ENCODE measurements at regions not wholly inside any gene's neighbourhood (a gene's known extent, or its start where the extent isn't known, plus 50 kb on each side); places are given as distances from the start of the nearest gene placed in this dataset.

GRCh38 chr2:146213674-146214073, 1631.2 kb upstream of the ACVR2A start:
- Mint-ChIP-seq H3K27ac (no peak overlapping the region), H3K36me3 (ENCODE audit: low read depth) (no peaks in the 10 kb centered on the region), H3K9me3 (peaks cover 6% of the 10 kb centered on the region), H3K4me1 (no peaks in the 10 kb centered on the region), H3K4me3 (no peak overlapping the region), H3K27me3 (no peaks in the 10 kb centered on the region)
- ChIA-PET POLR2A (no interaction called here), CTCF (no interaction called here)
- no peak for DNase-seq

- Mint-ChIP-seq H3K27ac (no peak overlapping the region), H3K27me3 (no peaks in the 10 kb centered on the region), H3K9me3 (peaks cover 6% of the 10 kb centered on the region), H3K4me1 (no peaks in the 10 kb centered on the region), H3K4me3 (no peak overlapping the region), H3K36me3 (ENCODE audit: low read depth) (no peaks in the 10 kb centered on the region)
- CTCF ChIA-PET: no interaction called here
- POLR2A ChIA-PET: no interaction called here
- no peak for DNase-seq
These were observed 1632.2 kb upstream of the ACVR2A start for GRCh38 chr2:146212602-146213001.

GRCh38 chr2:146209842-146210275, 1635.0 kb upstream of the ACVR2A start:
- Mint-ChIP-seq H3K36me3 (ENCODE audit: low read depth) (no peaks in the 10 kb centered on the region), H3K27me3 (no peaks in the 10 kb centered on the region), H3K27ac (no peak overlapping the region), H3K9me3 (peaks cover 6% of the 10 kb centered on the region), H3K4me1 (no peaks in the 10 kb centered on the region), H3K4me3 (no peak overlapping the region)
- POLR2A ChIA-PET: no interaction called here
- DNase-seq: no peak
- CTCF ChIA-PET: no interaction called here

GRCh38 chr2:146207901-146208300, 1636.9 kb upstream of the ACVR2A start:
- H3K4me3 Mint-ChIP-seq: no peak overlapping the region

GRCh38 chr2:146207417-146207816, 1637.4 kb upstream of the ACVR2A start:
- Mint-ChIP-seq H3K9me3 (peaks cover 6% of the 10 kb centered on the region), H3K4me3 (no peak overlapping the region), H3K27ac (no peak overlapping the region), H3K36me3 (ENCODE audit: low read depth) (no peaks in the 10 kb centered on the region), H3K4me1 (no peaks in the 10 kb centered on the region), H3K27me3 (no peaks in the 10 kb centered on the region)
- ChIA-PET CTCF (no interaction called here), POLR2A (no interaction called here)
- no peak for DNase-seq

More at GRCh38 chr2:146207901-146208300, 1636.9 kb upstream of the ACVR2A start:
- Mint-ChIP-seq H3K36me3 (ENCODE audit: low read depth) (no peaks in the 10 kb centered on the region), H3K4me1 (no peaks in the 10 kb centered on the region), H3K27ac (no peak overlapping the region), H3K9me3 (peaks cover 6% of the 10 kb centered on the region), H3K27me3 (no peaks in the 10 kb centered on the region)
- CTCF ChIA-PET: no interaction called here
- POLR2A ChIA-PET: no interaction called here
- DNase-seq: no peak

- Mint-ChIP-seq H3K4me3 (no peak overlapping the region), H3K9me3 (no peaks in the 10 kb centered on the region), H3K27me3 (no peaks in the 10 kb centered on the region), H3K36me3 (ENCODE audit: low read depth) (no peaks in the 10 kb centered on the region), H3K4me1 (no peaks in the 10 kb centered on the region), H3K27ac (no peak overlapping the region)
- no peak for DNase-seq
- ChIA-PET POLR2A (no interaction called here), CTCF (no interaction called here)
These were observed 1641.7 kb upstream of the ACVR2A start for GRCh38 chr2:146203064-146203624.

- no peaks in the 10 kb centered on the region for H3K27me3 Mint-ChIP-seq
- peaks cover 8% of the 10 kb centered on the region for H3K9me3 Mint-ChIP-seq
- ChIA-PET POLR2A (no interaction called here), CTCF (no interaction called here)
- no peak overlapping the region for H3K4me3 Mint-ChIP-seq
- no peak overlapping the region for H3K27ac Mint-ChIP-seq
- no peaks in the 10 kb centered on the region for H3K4me1 Mint-ChIP-seq
- H3K36me3 Mint-ChIP-seq (ENCODE audit: low read depth): no peaks in the 10 kb centered on the region
- no peak for DNase-seq
These were observed 1651.2 kb upstream of the ACVR2A start for GRCh38 chr2:146193619-146194018.

GRCh38 chr2:146189541-146189940, 1655.3 kb upstream of the ACVR2A start:
- Mint-ChIP-seq H3K4me1 (no peaks in the 10 kb centered on the region), H3K27ac (no peak overlapping the region), H3K9me3 (peaks cover 6% of the 10 kb centered on the region), H3K27me3 (no peaks in the 10 kb centered on the region), H3K36me3 (ENCODE audit: low read depth) (no peaks in the 10 kb centered on the region), H3K4me3 (no peak overlapping the region)
- DNase-seq: no peak
- ChIA-PET POLR2A (no interaction called here), CTCF (no interaction called here)

- no peaks in the 10 kb centered on the region for H3K36me3 Mint-ChIP-seq (ENCODE audit: low read depth)
These were observed 1654.0 kb upstream of the ZEB2 start for GRCh38 chr2:146173934-146174333.

GRCh38 chr2:146161256-146161882, 1641.5 kb upstream of the ZEB2 start:
- no peak for DNase-seq
- no peaks in the 10 kb centered on the region for H3K36me3 Mint-ChIP-seq (ENCODE audit: low read depth)
- no peaks in the 10 kb centered on the region for H3K27me3 Mint-ChIP-seq
- H3K4me3 Mint-ChIP-seq: no peak overlapping the region
- ChIA-PET CTCF (no interaction called here), POLR2A (no interaction called here)
- no peaks in the 10 kb centered on the region for H3K9me3 Mint-ChIP-seq
- no peaks in the 10 kb centered on the region for H3K4me1 Mint-ChIP-seq
- H3K27ac Mint-ChIP-seq: no peak overlapping the region

More at GRCh38 chr2:146173934-146174333, 1654.0 kb upstream of the ZEB2 start:
- Mint-ChIP-seq H3K4me3 (no peak overlapping the region), H3K9me3 (peaks cover 8% of the 10 kb centered on the region), H3K27me3 (no peaks in the 10 kb centered on the region), H3K4me1 (no peaks in the 10 kb centered on the region), H3K27ac (no peak overlapping the region)
- no peak for DNase-seq
- POLR2A ChIA-PET: no interaction called here
- CTCF ChIA-PET: no interaction called here

GRCh38 chr2:146158072-146158674, 1638.3 kb upstream of the ZEB2 start:
- Mint-ChIP-seq H3K36me3 (ENCODE audit: low read depth) (no peaks in the 10 kb centered on the region), H3K4me1 (no peaks in the 10 kb centered on the region), H3K4me3 (no peak overlapping the region), H3K27ac (no peak overlapping the region), H3K27me3 (no peaks in the 10 kb centered on the region), H3K9me3 (no peaks in the 10 kb centered on the region)
- ChIA-PET POLR2A (no interaction called here), CTCF (no interaction called here)
- no peak for DNase-seq

- H3K27me3 Mint-ChIP-seq: no peaks in the 10 kb centered on the region
- H3K4me3 Mint-ChIP-seq: no peak overlapping the region
- H3K9me3 Mint-ChIP-seq: no peaks in the 10 kb centered on the region
- H3K27ac Mint-ChIP-seq: no peak overlapping the region
- CTCF ChIA-PET: no interaction called here
- no peaks in the 10 kb centered on the region for H3K36me3 Mint-ChIP-seq (ENCODE audit: low read depth)
- no peak for DNase-seq
- no peaks in the 10 kb centered on the region for H3K4me1 Mint-ChIP-seq
- POLR2A ChIA-PET: no interaction called here
These were observed 1627.6 kb upstream of the ZEB2 start for GRCh38 chr2:146147448-146148012.

- no peaks in the 10 kb centered on the region for H3K36me3 Mint-ChIP-seq (ENCODE audit: low read depth)
- no peaks in the 10 kb centered on the region for H3K4me1 Mint-ChIP-seq
- H3K4me3 Mint-ChIP-seq: no peak overlapping the region
- H3K27ac Mint-ChIP-seq: no peak overlapping the region
- no peak for DNase-seq
- CTCF ChIA-PET: no interaction called here
- no peaks in the 10 kb centered on the region for H3K27me3 Mint-ChIP-seq
- POLR2A ChIA-PET: no interaction called here
- H3K9me3 Mint-ChIP-seq: peaks cover 2% of the 10 kb centered on the region
These were observed 1624.1 kb upstream of the ZEB2 start for GRCh38 chr2:146143971-146144370.

GRCh38 chr2:146138820-146139219, 1618.9 kb upstream of the ZEB2 start:
- ChIA-PET POLR2A (no interaction called here), CTCF (no interaction called here)
- H3K4me3 Mint-ChIP-seq: no peak overlapping the region
- no peaks in the 10 kb centered on the region for H3K36me3 Mint-ChIP-seq (ENCODE audit: low read depth)
- no peak for DNase-seq
- no peak overlapping the region for H3K27ac Mint-ChIP-seq
- peaks cover 2% of the 10 kb centered on the region for H3K9me3 Mint-ChIP-seq
- no peaks in the 10 kb centered on the region for H3K4me1 Mint-ChIP-seq
- no peaks in the 10 kb centered on the region for H3K27me3 Mint-ChIP-seq
